Neural cell (in vitro differentiated cells): ENCODE measurements at regions not wholly inside any gene's neighbourhood (a gene's known extent, or its start where the extent isn't known, plus 50 kb on each side); places are given as distances from the start of the nearest gene placed in this dataset.

Experiments
- EP300 ChIP-seq: fragments of 450-650 bp; conservative IDR thresholded peaks from 2 replicates; pipeline ENCODE4 v1.6.1; 2014; ENCODE audit warnings: antibody characterized with exemption, mild to moderate bottlenecking, moderate library complexity; ENCODE audit not compliant: poor library complexity, severe bottlenecking
- POLR2AphosphoS5 ChIP-seq: IDR thresholded peaks from 2 replicates; pipeline ENCODE4 v1.6.1; 2012
- TAF1 ChIP-seq: IDR thresholded peaks from 2 replicates; pipeline ENCODE4 v1.6.1; 2012; ENCODE audit warnings: low read depth
- TF ChIP-seq, protein P1 (sequence below): IDR thresholded peaks from 2 replicates; pipeline ENCODE4 v1.6.1; 2012; ENCODE audit warnings: borderline replicate concordance
- TF ChIP-seq, protein P2 (sequence below): fragments of 450-650 bp; IDR thresholded peaks from 2 replicates; pipeline ENCODE4 v1.5.1; 2014; ENCODE audit warnings: antibody characterized with exemption, mild to moderate bottlenecking, moderate library complexity; ENCODE audit not compliant: poor library complexity, severe bottlenecking

DNA sequence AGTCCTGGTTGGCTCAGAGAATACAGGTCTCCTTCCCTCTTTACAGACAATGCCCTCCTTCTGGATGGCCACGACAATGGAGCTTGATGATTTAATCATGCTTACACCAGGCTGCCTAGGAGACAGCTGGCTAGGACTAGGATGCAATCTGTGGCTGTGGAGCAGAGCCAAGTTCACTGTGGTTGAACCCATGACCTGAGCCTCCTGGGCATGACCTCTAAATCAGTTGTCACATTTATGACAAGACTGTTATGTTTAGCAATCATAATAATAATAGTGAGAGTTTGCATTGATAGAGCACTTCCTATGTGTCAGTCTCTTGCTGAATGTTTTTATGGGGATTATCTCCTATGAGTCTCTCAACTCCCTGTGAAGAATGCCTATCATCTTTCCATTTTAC is 244.1 kb downstream of the ICOS start:
- TF ChIP-seq, protein P1, sequence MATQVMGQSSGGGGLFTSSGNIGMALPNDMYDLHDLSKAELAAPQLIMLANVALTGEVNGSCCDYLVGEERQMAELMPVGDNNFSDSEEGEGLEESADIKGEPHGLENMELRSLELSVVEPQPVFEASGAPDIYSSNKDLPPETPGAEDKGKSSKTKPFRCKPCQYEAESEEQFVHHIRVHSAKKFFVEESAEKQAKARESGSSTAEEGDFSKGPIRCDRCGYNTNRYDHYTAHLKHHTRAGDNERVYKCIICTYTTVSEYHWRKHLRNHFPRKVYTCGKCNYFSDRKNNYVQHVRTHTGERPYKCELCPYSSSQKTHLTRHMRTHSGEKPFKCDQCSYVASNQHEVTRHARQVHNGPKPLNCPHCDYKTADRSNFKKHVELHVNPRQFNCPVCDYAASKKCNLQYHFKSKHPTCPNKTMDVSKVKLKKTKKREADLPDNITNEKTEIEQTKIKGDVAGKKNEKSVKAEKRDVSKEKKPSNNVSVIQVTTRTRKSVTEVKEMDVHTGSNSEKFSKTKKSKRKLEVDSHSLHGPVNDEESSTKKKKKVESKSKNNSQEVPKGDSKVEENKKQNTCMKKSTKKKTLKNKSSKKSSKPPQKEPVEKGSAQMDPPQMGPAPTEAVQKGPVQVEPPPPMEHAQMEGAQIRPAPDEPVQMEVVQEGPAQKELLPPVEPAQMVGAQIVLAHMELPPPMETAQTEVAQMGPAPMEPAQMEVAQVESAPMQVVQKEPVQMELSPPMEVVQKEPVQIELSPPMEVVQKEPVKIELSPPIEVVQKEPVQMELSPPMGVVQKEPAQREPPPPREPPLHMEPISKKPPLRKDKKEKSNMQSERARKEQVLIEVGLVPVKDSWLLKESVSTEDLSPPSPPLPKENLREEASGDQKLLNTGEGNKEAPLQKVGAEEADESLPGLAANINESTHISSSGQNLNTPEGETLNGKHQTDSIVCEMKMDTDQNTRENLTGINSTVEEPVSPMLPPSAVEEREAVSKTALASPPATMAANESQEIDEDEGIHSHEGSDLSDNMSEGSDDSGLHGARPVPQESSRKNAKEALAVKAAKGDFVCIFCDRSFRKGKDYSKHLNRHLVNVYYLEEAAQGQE = no peak
- TF ChIP-seq TAF1 (no peak), POLR2AphosphoS5 (no peak), EP300 (no peak)
- TF ChIP-seq, protein P2, sequence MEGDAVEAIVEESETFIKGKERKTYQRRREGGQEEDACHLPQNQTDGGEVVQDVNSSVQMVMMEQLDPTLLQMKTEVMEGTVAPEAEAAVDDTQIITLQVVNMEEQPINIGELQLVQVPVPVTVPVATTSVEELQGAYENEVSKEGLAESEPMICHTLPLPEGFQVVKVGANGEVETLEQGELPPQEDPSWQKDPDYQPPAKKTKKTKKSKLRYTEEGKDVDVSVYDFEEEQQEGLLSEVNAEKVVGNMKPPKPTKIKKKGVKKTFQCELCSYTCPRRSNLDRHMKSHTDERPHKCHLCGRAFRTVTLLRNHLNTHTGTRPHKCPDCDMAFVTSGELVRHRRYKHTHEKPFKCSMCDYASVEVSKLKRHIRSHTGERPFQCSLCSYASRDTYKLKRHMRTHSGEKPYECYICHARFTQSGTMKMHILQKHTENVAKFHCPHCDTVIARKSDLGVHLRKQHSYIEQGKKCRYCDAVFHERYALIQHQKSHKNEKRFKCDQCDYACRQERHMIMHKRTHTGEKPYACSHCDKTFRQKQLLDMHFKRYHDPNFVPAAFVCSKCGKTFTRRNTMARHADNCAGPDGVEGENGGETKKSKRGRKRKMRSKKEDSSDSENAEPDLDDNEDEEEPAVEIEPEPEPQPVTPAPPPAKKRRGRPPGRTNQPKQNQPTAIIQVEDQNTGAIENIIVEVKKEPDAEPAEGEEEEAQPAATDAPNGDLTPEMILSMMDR = no peak
